NCI-H345 (cell line): ENCODE measurements at regions not wholly inside any gene's neighbourhood (a gene's known extent, or its start where the extent isn't known, plus 50 kb on each side); places are given as distances from the start of the nearest gene placed in this dataset.
"Not testable (repeated sequence)": the region's sequence is repeated elsewhere in the genome, so short reads cannot be mapped to it uniquely, and the experiment has no call there.

Experiments used
- DNase-seq: peaks from one replicate; lab custom pipeline; 2025; lab: John Stamatoyannopoulos, UW

DNA sequence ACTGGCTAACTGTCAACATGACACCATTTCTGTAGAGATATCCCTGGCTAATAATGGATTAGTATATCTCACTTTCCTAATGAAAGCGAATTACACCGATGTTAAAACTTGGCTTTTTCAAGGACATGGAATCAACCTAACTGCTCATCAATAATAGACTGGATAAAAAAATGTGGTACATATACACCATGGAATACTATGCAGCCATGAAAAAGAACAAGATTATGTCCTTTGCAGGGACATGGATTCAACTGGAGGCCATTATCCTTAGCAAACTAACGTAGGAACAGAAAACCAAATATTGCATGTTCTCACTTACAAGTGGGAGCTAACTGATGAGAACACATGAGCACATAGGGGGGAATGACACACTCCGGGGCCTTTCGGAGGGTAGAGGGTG is 62.6 kb downstream of the ZIC1 start:
- DNase-seq = no peak

DNA sequence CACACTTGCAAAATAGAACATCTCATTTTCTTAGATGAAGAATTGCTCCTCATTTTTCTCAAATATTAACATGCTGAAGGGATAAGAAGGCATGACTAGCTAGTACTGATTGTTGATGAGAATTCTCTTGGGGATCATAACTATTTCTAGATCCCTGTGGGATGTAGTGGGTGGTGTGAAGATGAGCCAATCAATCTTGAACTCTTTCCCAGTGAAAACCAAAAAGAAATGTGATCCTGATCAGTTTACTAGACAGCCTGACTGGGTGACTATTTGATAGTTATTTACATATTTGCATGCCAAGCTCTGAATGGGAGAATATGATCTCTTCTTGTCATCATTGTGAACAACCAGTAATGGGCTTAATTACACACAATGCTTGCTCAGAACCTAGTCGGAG is 63.7 kb downstream of the ZIC1 start:
- no peak for DNase-seq

DNA sequence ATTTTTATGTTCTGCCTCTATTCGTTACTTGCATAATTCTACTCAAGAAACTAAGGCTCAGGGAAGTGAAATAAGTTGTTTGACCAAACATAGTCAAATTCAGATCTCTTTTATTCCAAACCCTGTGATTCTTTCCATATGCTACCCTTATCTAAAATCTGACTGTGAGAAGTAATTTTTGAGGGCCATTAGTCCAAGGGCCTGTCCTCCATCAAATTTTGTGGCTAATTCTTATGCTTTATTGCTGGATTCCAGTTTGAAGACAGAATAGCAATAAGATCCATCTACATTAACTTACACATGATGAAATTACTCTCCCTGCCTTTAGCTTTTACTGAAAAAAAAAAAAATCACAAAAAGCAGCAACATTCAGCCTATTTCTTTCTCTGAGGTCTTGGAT is 74.0 kb downstream of the ZIC1 start:
- DNase-seq = no peak

DNA sequence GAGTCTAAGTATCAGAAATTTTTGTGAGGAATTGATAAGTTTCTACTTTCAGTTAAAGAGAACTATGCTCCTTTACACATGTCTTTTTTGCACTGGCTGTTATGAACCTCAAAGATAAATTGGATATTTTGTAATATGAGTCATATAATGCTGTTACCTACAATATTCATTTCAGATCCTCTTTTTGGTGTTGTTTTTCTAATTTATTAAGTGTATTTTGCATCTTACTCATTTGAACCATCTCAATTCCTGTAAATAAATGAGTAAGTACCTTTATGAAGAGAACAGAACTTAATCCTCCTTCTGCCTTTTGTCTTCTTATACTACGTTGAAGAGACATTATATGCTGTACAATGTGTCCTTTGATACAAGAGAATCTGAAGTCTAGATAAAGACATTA is 74.4 kb downstream of the ZIC1 start:
- DNase-seq = no peak

- DNase-seq = no peak
Observed at GRCh38 chr3:147493065-147493464, 83.9 kb downstream of the ZIC1 start.

GRCh38 chr3:147493666-147494065 is 84.5 kb downstream of the ZIC1 start:
- DNase-seq = peak; percentile 27

DNA sequence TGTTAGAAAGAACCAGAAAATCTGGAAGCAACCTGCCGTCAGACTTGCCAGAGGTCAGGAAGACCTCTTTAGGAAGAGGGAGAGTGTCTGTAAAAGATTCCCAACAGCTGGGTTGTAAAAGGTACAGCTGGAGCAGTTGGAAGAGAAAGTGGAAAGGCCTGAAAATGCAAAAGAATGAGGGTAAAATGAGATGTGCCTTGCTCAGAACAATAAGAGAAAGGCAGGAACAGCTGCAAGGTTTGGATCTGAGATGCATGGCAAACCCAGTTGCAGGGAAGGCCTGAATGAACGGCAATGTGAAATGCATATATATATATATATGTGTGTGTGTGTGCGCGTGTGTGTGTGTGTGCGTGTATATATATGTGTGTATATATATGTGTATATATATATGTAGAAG is 88.1 kb downstream of the ZIC1 start:
- no peak for DNase-seq

GRCh38 chr3:147507638-147508286 is 98.6 kb downstream of the ZIC1 start:
- no peak for DNase-seq

- no peak for DNase-seq
Observed at GRCh38 chr3:147509448-147509847, 100.3 kb downstream of the ZIC1 start.

DNA sequence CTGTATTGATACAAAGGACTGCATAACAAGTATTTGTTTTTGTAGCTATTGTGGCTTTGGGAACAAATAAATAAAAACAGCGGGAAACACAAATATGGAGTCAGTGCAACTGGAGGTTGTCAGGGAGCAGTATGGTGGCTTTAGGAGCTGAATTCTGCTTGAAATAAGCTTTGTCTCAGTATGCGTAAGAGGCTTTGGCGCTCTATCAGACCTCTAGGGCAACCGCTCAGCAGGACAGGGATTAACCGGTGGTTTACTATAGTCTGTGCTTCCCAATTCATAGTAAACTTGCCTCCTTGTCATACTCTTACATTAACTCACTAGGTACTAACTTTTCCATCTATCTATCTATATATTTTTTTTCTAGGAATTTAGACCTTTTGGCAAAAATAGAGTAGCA is 104.6 kb downstream of the ZIC1 start:
- DNase-seq = no peak

DNA sequence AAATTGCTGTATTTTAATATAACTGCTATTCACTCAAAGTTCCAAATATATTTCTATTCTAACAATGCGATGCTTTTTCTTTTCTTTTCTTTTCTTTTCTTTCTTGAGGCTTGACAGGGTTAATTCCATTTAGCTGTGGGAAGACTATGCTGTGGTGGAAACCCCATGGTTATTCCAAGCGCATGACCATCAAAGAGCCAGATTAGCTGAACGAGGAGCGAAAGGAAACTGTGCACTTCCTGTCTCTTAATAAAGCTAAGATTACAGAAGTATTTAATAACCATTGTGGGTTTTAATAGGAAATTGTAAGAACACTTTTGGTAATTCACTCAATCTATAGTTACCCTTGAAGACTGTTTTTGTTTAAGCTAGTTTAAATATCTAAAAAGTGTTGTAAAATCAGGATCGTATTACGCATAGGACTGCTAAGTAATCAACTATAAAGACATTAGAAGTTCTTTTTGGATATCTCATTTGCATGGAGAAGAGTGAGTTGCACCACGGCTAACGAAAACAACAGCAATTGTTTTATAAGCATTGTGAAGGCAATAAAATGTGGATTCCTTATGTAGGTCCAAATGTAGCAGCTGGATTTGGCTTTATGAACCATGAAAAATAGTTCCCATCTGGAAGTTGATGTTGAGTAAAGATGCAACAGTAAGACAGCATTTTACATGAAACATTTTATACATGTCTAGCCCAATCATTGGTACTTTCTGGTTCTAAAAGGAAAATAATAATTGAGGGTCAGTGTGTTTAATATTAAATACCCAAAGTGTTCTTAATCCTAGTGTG is 105.4 kb downstream of the ZIC1 start:
- DNase-seq = no peak

DNA sequence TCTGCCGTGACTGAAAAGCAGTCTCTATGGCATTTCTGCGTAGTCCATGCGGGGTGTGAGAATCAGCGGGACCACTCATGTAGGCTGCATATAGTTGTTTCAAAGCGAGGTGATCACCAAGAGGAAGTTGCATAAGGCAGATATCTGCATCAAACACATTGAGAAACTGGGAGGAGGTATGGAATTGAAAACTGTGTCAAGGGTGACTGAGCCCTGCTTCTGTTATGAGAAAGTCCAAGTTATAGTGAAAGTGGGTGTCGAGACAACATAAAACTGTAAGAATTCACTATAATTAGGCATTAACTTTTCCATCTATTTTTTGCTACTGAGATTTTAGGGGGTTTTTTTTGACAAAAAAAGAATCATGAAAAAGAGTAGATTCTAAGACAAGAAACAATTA is 109.3 kb downstream of the ZIC1 start:
- DNase-seq = no peak

DNA sequence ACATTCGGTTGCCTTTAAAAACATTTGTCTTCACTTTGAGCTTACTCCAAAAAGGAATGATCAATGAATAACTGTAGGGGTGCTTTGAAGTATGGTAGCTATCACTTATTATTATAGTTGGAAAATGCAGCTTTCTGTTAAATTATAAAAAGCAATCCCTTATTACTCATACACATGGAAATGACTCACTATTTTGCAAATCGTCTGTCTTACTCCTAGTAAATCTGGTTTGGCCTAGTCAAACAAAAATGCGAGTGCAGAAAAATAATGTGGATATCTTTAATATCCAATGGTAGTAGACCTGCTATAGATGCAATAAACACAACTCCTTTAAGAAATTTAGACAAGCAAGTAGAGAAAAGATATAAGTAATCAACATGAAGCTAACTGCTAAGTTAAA is 112.5 kb downstream of the ZIC1 start:
- no peak for DNase-seq

DNA sequence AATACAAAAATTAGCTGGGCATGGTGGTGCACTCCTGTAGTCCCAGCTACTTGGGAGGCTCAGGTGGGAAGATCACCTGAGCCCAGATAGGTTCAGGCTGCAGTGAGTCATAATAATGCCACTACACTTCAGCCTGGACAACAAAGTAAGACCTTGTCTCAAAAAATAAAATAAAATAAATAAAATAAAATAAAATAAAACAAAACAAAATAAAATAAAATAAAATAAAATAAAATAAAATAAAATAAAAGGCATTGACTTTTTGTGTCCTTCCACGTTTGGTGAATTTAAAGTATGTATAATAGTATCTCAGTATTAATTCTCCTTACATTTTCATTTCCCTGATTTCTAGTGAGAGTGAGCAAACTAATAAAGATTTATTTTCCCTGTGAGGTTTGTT is 113.6 kb downstream of the ZIC1 start:
- DNase-seq = not testable (repeated sequence)

DNA sequence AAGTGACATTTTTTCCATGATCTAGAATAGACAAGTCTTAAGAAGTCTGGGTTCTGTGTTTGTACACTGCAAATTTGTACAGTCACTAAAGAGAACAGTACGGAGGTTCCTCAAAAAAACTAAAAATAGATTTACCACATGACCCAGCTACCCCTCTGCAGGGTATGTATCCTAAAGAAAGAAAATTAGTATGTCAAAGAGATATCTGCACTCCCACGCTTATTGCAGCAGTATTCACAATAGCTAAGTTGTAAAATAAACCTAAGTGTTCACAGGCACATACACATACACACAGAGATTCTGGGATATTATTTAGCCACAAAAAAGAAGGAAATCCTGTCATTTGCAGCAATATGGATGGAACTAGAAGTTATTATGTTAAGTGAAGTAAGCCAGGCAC is 120.4 kb downstream of the ZIC1 start:
- no peak for DNase-seq

GRCh38 chr3:147538034-147538433 is 128.9 kb downstream of the ZIC1 start:
- no peak for DNase-seq

GRCh38 chr3:147540921-147541320 is 131.8 kb downstream of the ZIC1 start:
- no peak for DNase-seq

DNA sequence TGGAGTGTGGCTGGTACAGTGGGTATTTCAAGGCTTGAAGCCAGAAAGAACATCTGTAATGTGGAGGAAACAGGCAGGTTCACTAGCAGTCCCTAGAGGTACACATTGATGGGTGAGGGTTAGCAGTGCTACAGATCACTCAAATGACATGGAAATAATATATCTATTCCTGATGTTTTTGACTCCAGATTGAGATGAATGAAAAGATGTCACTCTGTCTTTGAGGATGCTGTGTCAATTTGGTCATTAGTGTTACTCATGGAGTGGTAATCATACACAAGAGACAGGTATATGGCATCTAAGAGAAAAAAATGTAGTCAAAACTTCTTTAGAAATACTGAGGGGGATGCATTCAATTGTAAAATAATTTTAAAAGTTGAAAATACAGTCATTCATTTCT is 135.1 kb downstream of the ZIC1 start:
- DNase-seq = no peak

DNA sequence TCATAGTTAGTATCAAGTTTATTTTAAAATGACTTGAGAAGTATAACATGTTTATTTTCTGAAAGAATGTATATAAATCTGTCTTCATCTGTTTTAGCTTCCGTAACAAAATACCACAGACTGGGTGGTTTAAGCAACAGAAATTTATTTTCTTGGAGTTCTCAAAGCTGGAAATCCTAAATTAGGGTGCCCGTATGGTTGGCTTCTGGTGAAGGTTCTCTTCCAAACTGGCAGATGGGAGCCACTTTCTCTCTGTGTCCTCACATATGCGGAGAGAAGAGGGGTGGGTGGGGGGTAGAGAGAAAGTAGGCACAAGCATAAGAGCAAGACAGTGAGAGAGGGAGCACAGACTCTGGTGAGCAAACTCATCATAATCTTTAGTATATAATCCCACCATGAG is 142.3 kb downstream of the ZIC1 start:
- DNase-seq = no peak

GRCh38 chr3:147554332-147554731 is 145.2 kb downstream of the ZIC1 start:
- DNase-seq = peak; percentile 2

DNA sequence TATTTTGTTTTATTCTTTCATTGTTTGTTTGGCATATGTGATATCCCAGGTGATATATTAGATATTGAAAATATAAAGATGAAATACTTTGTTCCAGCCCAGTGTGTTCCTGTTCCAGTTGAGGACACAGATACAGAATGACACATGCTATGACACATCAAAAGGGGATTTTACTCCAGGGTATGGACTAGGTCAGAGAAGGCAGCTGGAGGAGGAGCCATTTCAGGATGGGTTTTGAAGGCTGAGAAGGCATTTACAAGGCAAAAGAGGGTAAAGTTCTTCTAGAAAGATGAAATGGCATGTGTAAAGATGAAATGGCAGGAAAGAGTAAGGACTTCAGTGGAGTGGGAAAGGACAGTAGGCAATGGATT is 163.8 kb downstream of the ZIC1 start:
- DNase-seq = no peak

GRCh38 chr3:147574621-147575020 is 165.5 kb downstream of the ZIC1 start:
- peak; percentile 0 for DNase-seq

DNA sequence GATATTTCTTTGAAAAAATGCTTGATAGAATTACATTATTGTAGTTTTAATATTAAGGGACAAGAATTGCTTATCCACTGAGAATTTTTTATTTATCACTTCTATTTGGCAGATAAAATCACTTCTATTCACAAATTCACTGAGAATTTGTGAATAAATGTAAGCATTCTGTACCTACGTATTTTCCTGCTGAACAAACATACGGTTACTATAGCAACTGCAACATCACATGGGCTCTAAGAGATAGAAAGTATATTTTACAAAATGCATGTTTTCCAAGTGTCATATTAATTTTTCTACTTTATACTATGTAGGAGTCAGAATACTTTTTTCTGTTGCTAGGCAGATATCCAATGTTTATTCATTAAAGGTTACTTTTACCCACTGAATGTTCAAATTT is 166.2 kb downstream of the ZIC1 start:
- no peak for DNase-seq

- DNase-seq = no peak
Observed at GRCh38 chr3:147582642-147583041, 173.5 kb downstream of the ZIC1 start.
